H1 (cell line): ENCODE measurements at regions not wholly inside any gene's neighbourhood (a gene's known extent, or its start where the extent isn't known, plus 50 kb on each side); places are given as distances from the start of the nearest gene placed in this dataset.

ENCODE experiments used
- CTCF ChIA-PET: fragments of 300-600 bp; sonication (Branson Sonifier 250); formaldehyde crosslinking; loops from one replicate; lab custom pipeline; 2021; ENCODE audit not compliant: partially characterized antibody; lab: Charles Lee
- POLR2A ChIA-PET: fragments of 300-600 bp; sonication (Branson Sonifier 250); formaldehyde crosslinking; loops from one replicate; lab custom pipeline; 2021; ENCODE audit warnings: inconsistent platforms; ENCODE audit not compliant: partially characterized antibody; lab: Charles Lee
- DNase-seq, 2 experiments: peaks; one replicate each; pipeline versions ENCODE4 v3.0.0 to v3.0.0-alpha.2; 2010 to 2022; ENCODE audit warnings: low spot score in 2 of 2, low read depth in 1 of 2, mixed read lengths in 1 of 2
- FAIRE-seq: peaks from 2 replicates; lab custom pipeline; 2011; peaks lifted over from hg19 to GRCh38; lab: Jason Lieb, UNC
- H2AFZ ChIP-seq: 2 replicates; pipeline ENCODE4 v1.8.1; 2012; ENCODE audit warnings: low read length, inconsistent platforms
- H2AK5ac ChIP-seq: 2 replicates; pipeline ENCODE4 v1.6.1; 2013; ENCODE audit warnings: low read depth, low read length
- H2BK120ac ChIP-seq: replicated peaks from 2 replicates; pipeline ENCODE3; 2013; ENCODE audit warnings: low read depth, low read length, inconsistent platforms
- H2BK12ac ChIP-seq: 2 replicates; pipeline ENCODE4 v1.6.1; 2013; ENCODE audit warnings: low read depth, low read length
- H2BK15ac ChIP-seq: 2 replicates; pipeline ENCODE4 v1.6.1; 2013; ENCODE audit warnings: low read length
- H2BK20ac ChIP-seq: 2 replicates; pipeline ENCODE4 v1.6.1; 2013; ENCODE audit warnings: low read length
- H2BK5ac ChIP-seq: 2 replicates; pipeline ENCODE4 v1.6.1; 2013; ENCODE audit warnings: low read depth, low read length
- H3K14ac ChIP-seq: 2 replicates; pipeline ENCODE4 v1.6.1; 2013; ENCODE audit warnings: inconsistent platforms; ENCODE audit not compliant: insufficient read length
- H3K18ac ChIP-seq: 2 replicates; pipeline ENCODE4 v1.6.1; 2013; ENCODE audit warnings: low read length; ENCODE audit errors: extremely low read depth
- H3K23ac ChIP-seq: 2 replicates; pipeline ENCODE4 v1.6.1; 2013; ENCODE audit warnings: inconsistent platforms; ENCODE audit not compliant: insufficient read length
- H3K23me2 ChIP-seq: 2 replicates; pipeline ENCODE4 v1.6.1; 2013; ENCODE audit warnings: low read depth, low read length
- H3K27ac ChIP-seq: 2 replicates; pipeline ENCODE4 v1.6.1; 2011; ENCODE audit warnings: low read depth, low read length, inconsistent platforms
- H3K27me3 ChIP-seq, 4 experiments: replicated peaks in 1 of 4; 1 replicate in 1 of 4; 2 replicates in 3 of 4; pipeline versions ENCODE4 v1.6.1 to v1.8.1; 2011 to 2013; ENCODE audit warnings: low read length in 3 of 4, mild to moderate bottlenecking in 3 of 4, inconsistent platforms in 2 of 4, mixed read lengths in 2 of 4, moderate library complexity in 1 of 4; ENCODE audit not compliant: control insufficient read depth in 3 of 4, insufficient read depth in 3 of 4; ENCODE audit errors: extremely low read depth in 1 of 4
- H3K36me3 ChIP-seq, 4 experiments: 2 replicates each; pipeline versions ENCODE4 v1.6.1 to v1.8.1; 2011 to 2013; ENCODE audit warnings: mild to moderate bottlenecking in 4 of 4, low read length in 3 of 4, moderate library complexity in 2 of 4, control low read depth in 1 of 4, inconsistent platforms in 1 of 4; ENCODE audit not compliant: insufficient read depth in 4 of 4, control insufficient read depth in 2 of 4
- H3K4ac ChIP-seq: replicated peaks from 2 replicates; pipeline ENCODE3; 2013; ENCODE audit warnings: low read length, low read depth, mixed read lengths, inconsistent platforms; ENCODE audit not compliant: insufficient read length
- H3K4me1 ChIP-seq, 4 experiments: replicated peaks in 1 of 4; 1 replicate in 1 of 4; 2 replicates in 3 of 4; pipeline versions ENCODE4 v1.6.1 to v1.8.1; 2011 to 2013; ENCODE audit warnings: low read length in 3 of 4, inconsistent platforms in 2 of 4, mixed read lengths in 1 of 4; ENCODE audit not compliant: insufficient read depth in 4 of 4, control insufficient read depth in 3 of 4
- H3K4me2 ChIP-seq, 2 experiments: 2 replicates each; pipeline versions ENCODE4 v1.6.1 to v1.8.1; 2011 to 2013; ENCODE audit warnings: low read depth in 2 of 2, low read length in 2 of 2, control low read depth in 1 of 2, inconsistent platforms in 1 of 2, mild to moderate bottlenecking in 1 of 2; ENCODE audit not compliant: insufficient read depth in 1 of 2
- H3K4me3 ChIP-seq, 4 experiments: fragments of 200-600, 300-600 bp in 1 of 4; sonication (generic), shearing (Covaris generic), sonication (Bioruptor Twin) in 1 of 4; 2 replicates each; pipeline versions ENCODE4 v1.5.1 to v1.8.1; 2011 to 2016; ENCODE audit warnings: low read length in 4 of 4, low read depth in 3 of 4, control low read depth in 2 of 4, inconsistent platforms in 2 of 4, mild to moderate bottlenecking in 2 of 4, mixed read lengths in 1 of 4, moderate library complexity in 1 of 4; ENCODE audit not compliant: insufficient read depth in 2 of 4; ENCODE audit errors: extremely low read depth in 1 of 4
- H3K56ac ChIP-seq: replicated peaks from 2 replicates; pipeline ENCODE3; 2013; ENCODE audit warnings: low read depth, mild to moderate bottlenecking, mixed read lengths, low read length, inconsistent platforms; ENCODE audit not compliant: insufficient read length
- H3K79me1 ChIP-seq: 2 replicates; pipeline ENCODE4 v1.6.1; 2013; ENCODE audit warnings: low read depth, low read length, control low read depth
- H3K79me2 ChIP-seq, 2 experiments: 2 replicates each; pipeline versions ENCODE4 v1.6.1 to v1.8.1; 2012 to 2013; ENCODE audit warnings: low read length in 2 of 2, mild to moderate bottlenecking in 2 of 2, inconsistent platforms in 1 of 2; ENCODE audit not compliant: insufficient read depth in 2 of 2, control insufficient read depth in 1 of 2
- H3K9ac ChIP-seq, 4 experiments: replicated peaks in 1 of 4; 1 replicate in 1 of 4; 2 replicates in 3 of 4; pipeline versions ENCODE4 v1.6.1 to v1.8.1; 2011 to 2013; ENCODE audit warnings: low read depth in 3 of 4, low read length in 3 of 4, control low read depth in 2 of 4, mild to moderate bottlenecking in 2 of 4, moderate library complexity in 2 of 4, inconsistent platforms in 1 of 4; ENCODE audit errors: extremely low read depth in 1 of 4
- H3K9me3 ChIP-seq, 2 experiments: 2 replicates each; pipeline versions ENCODE4 v1.6.1 to v1.8.1; 2012 to 2013; ENCODE audit warnings: mild to moderate bottlenecking in 2 of 2, moderate library complexity in 2 of 2, control low read depth in 1 of 2, inconsistent platforms in 1 of 2, low read depth in 1 of 2, low read length in 1 of 2, mixed read lengths in 1 of 2; ENCODE audit not compliant: insufficient read depth in 2 of 2
- H4K20me1 ChIP-seq, 2 experiments: replicated peaks in 1 of 2; 2 replicates each; pipeline versions ENCODE3 to v1.8.1; 2011 to 2013; ENCODE audit warnings: inconsistent platforms in 2 of 2, low read length in 2 of 2, mild to moderate bottlenecking in 1 of 2; ENCODE audit not compliant: insufficient read depth in 2 of 2, control insufficient read depth in 1 of 2
- H4K5ac ChIP-seq: 2 replicates; pipeline ENCODE4 v1.6.1; 2013; ENCODE audit warnings: low read length, low read depth, mixed read lengths, inconsistent platforms; ENCODE audit not compliant: insufficient read length
- H4K8ac ChIP-seq: 2 replicates; pipeline ENCODE4 v1.8.0; 2013; ENCODE audit warnings: mild to moderate bottlenecking, moderate library complexity, low read length, inconsistent platforms; ENCODE audit not compliant: insufficient read depth; ENCODE audit errors: extremely low read depth
- H4K91ac ChIP-seq: replicated peaks from 2 replicates; pipeline ENCODE3; 2013; ENCODE audit warnings: low read length, mixed read lengths, inconsistent platforms; ENCODE audit not compliant: insufficient read length
- CBX5 ChIP-seq: fragments of 300-800, 300-1000 bp; sonication (generic); IDR thresholded peaks from 2 replicates; pipeline ENCODE4 v1.7.1; 2016; ENCODE audit warnings: antibody characterized with exemption, low read length, low read depth
- CBX8 ChIP-seq: fragments of 300-800, 300-1000 bp; sonication (generic); IDR thresholded peaks from 2 replicates; pipeline ENCODE4 v1.7.1; 2016; ENCODE audit warnings: low read depth, low read length, borderline replicate concordance
- CHD2 ChIP-seq: IDR thresholded peaks from 2 replicates; pipeline ENCODE4 v1.6.1; 2012; ENCODE audit warnings: low read length, improper control_type of control experiment
- CREB1 ChIP-seq: IDR thresholded peaks from 2 replicates; pipeline ENCODE4 v1.6.1; 2012; ENCODE audit warnings: inconsistent platforms
- JUN ChIP-seq: IDR thresholded peaks from 2 replicates; pipeline ENCODE4 v1.6.1; 2011; ENCODE audit warnings: low read depth, mild to moderate bottlenecking, improper control_type of control experiment, low read length
- NANOG ChIP-seq: IDR thresholded peaks from 2 replicates; pipeline ENCODE4 v1.6.1; 2011; ENCODE audit warnings: low read length, low read depth, mild to moderate bottlenecking, inconsistent platforms; ENCODE audit not compliant: insufficient read depth, poor library complexity, severe bottlenecking
- POLR2AphosphoS5 ChIP-seq: IDR thresholded peaks from 2 replicates; pipeline ENCODE4 v1.6.1; 2011; ENCODE audit warnings: low read depth, low read length
- SAP30 ChIP-seq: fragments of 300-600 bp; sonication (generic); IDR thresholded peaks from 2 replicates; pipeline ENCODE4 v1.7.1; 2012; ENCODE audit warnings: low read length, moderate library complexity, mild to moderate bottlenecking, inconsistent platforms; ENCODE audit not compliant: insufficient read depth, insufficient replicate concordance
- SIN3A ChIP-seq, 2 experiments: IDR thresholded peaks in 1 of 2; conservative IDR thresholded peaks in 1 of 2; 2 replicates each; pipeline ENCODE4 v1.6.1; 2011 to 2012; ENCODE audit warnings: low read length in 2 of 2, improper control_type of control experiment in 1 of 2, low read depth in 1 of 2, mild to moderate bottlenecking in 1 of 2
- SP1 ChIP-seq: IDR thresholded peaks from 2 replicates; pipeline ENCODE4 v1.6.1; 2011; ENCODE audit warnings: low read depth, low read length
- SRF ChIP-seq: IDR thresholded peaks from 2 replicates; pipeline ENCODE4 v1.6.1; 2011; ENCODE audit warnings: mild to moderate bottlenecking, low read depth, low read length, moderate library complexity
- WGBS, 2 experiments: shearing (Covaris generic) in 1 of 2; methylation state at CpG; one replicate each; pipeline versions ENCODE4 v1.1.6 to v1.1.7; 2013 to 2015; ENCODE audit warnings: low lambda C conversion rate in 2 of 2, mixed read lengths in 2 of 2, inconsistent platforms in 1 of 2, low coverage in 1 of 2, missing lambda C conversion rate in 1 of 2; ENCODE audit not compliant: insufficient replicate concordance in 2 of 2, insufficient coverage in 1 of 2, insufficient read length in 1 of 2; ENCODE audit errors: extremely low coverage in 1 of 2, missing lambda C conversion rate in 1 of 2; 5-methylcytosine and 5-hydroxymethylcytosine counted together
- TF ChIP-seq, protein P1 (sequence below): IDR thresholded peaks from 2 replicates; pipeline ENCODE4 v1.6.1; 2011; ENCODE audit warnings: low read length, improper control_type of control experiment
- TF ChIP-seq, protein P2 (sequence below): IDR thresholded peaks from 2 replicates; pipeline ENCODE4 v1.6.1; 2012; ENCODE audit warnings: inconsistent platforms

DNA sequence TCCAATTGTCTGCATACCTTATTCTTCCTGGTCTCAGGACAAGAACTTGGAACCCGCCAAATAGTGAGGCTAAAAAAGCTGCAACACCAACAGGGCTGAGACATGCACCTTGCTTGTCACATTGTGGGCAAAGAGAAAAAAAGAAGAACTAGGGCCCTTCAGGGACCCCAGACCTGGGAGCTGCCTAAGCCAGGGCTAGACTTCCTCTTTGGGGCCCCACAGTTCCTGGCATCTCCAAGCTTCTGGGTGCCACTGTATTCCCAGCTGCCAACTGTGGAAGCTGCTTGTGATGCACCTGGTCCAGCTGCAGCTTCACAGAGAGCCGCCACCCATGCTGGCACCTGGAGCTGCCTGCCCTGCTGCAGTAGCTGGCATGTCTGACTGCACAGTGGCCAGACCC lies 370.6 kb downstream of the CD83 start:
- H3K27me3 ChIP-seq: no peaks in the 10 kb centered on the region
- no peaks in the 10 kb centered on the region for H3K23me2 ChIP-seq
- no peaks in the 10 kb centered on the region for H3K4me1 ChIP-seq
- no peak overlapping the region for H2AFZ ChIP-seq
- no peak overlapping the region for H2AK5ac ChIP-seq
- ChIA-PET POLR2A (no interaction called here), CTCF (interaction anchor here (0.7 to 1.1 kb wide), 3 partner anchors 9 to 22 kb away, joined by 3 read pairs; no protein-coding TSS in a partner anchor)
- no peak overlapping the region for H3K56ac ChIP-seq
- no peak overlapping the region; the same call in 1 of the 2 replicates for H4K8ac ChIP-seq
- no peak overlapping the region for H2BK20ac ChIP-seq
- H4K20me1 ChIP-seq: no peaks in the 10 kb centered on the region
- H2BK15ac ChIP-seq: no peak overlapping the region
- FAIRE-seq: no peak
- no peak overlapping the region for H3K4ac ChIP-seq
- no peak overlapping the region for H3K4me2 ChIP-seq
- no peaks in the 10 kb centered on the region; a peak in 1 of 8 replicates for H3K36me3 ChIP-seq
- H3K9ac ChIP-seq: no peak overlapping the region
- no peak overlapping the region for H2BK12ac ChIP-seq
- H3K18ac ChIP-seq: no peak overlapping the region
- no peak overlapping the region for H2BK5ac ChIP-seq
- no peak overlapping the region for H3K4me3 ChIP-seq
- H3K23ac ChIP-seq: no peak overlapping the region
- no peaks in the 10 kb centered on the region for H3K79me1 ChIP-seq
- no peaks in the 10 kb centered on the region for H3K79me2 ChIP-seq
- TF ChIP-seq CHD2: no peak
- TF ChIP-seq POLR2AphosphoS5: no peak
- no peak for TF ChIP-seq CBX5
- TF ChIP-seq NANOG: no peak
- TF ChIP-seq SIN3A (conservative IDR thresholded peaks at IDR 0.05 in 1 of 2, IDR thresholded peaks at IDR 0.05 in 1 of 2; ENCODE audit: low read depth in 1 of 2, low read length in 2 of 2): no peak
- TF ChIP-seq SP1: no peak
- no peak for TF ChIP-seq SAP30
- TF ChIP-seq, protein P1, sequence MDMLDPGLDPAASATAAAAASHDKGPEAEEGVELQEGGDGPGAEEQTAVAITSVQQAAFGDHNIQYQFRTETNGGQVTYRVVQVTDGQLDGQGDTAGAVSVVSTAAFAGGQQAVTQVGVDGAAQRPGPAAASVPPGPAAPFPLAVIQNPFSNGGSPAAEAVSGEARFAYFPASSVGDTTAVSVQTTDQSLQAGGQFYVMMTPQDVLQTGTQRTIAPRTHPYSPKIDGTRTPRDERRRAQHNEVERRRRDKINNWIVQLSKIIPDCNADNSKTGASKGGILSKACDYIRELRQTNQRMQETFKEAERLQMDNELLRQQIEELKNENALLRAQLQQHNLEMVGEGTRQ: no peak
- TF ChIP-seq, protein P2, sequence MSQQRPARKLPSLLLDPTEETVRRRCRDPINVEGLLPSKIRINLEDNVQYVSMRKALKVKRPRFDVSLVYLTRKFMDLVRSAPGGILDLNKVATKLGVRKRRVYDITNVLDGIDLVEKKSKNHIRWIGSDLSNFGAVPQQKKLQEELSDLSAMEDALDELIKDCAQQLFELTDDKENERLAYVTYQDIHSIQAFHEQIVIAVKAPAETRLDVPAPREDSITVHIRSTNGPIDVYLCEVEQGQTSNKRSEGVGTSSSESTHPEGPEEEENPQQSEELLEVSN: no peak
- TF ChIP-seq JUN: no peak
- TF ChIP-seq CREB1: no peak
- TF ChIP-seq CBX8: no peak
- no peak for TF ChIP-seq SRF
- H2BK120ac ChIP-seq: no peak overlapping the region
- no peak overlapping the region for H4K5ac ChIP-seq
- peaks cover 17 to 20% of the 10 kb centered on the region in 2 experiments; a peak in 3 of 4 replicates for H3K9me3 ChIP-seq
- H3K14ac ChIP-seq: no peak overlapping the region
- WGBS, 2 experiments: 81% methylated on average over 2 of the region's 2 CpGs; no CpG with 5 or more reads in 1 of the 2 experiments
- no peak overlapping the region for H3K27ac ChIP-seq
- DNase-seq: no peak
- H4K91ac ChIP-seq: no peak overlapping the region
